ENCODE measurements at regions not wholly inside any gene's neighbourhood (a gene's known extent, or its start where the extent isn't known, plus 50 kb on each side); places are given as distances from the start of the nearest gene placed in this dataset.

GRCh38 chr6:18753076-18753475 lies 365.9 kb downstream of the RNF144B start:
- no peak overlapping the region for H3K9ac ChIP-seq (ENCODE audit: low read length)
- RAD21 ChIA-PET (ENCODE audit: low non-redundant PET in 1 of 2, low total read pairs in 2 of 2, uncharacterized antibody in 2 of 2, unreplicated experiment in 2 of 2), result no interaction called here
- no peak overlapping the region for H3K4me3 ChIP-seq (replicated peaks in 1 of 2; ENCODE audit: low read depth in 1 of 2, low read length in 2 of 2)
- H3K27me3 ChIP-seq (ENCODE audit: insufficient read depth, low read length), result peaks cover 3% of the 10 kb centered on the region; the same call in 1 of the 2 replicates
- no TSS peak for BruUV-seq (replicated peaks)
- no peaks in the 10 kb centered on the region for H4K20me1 ChIP-seq (ENCODE audit: insufficient read depth)
- no peaks in the 10 kb centered on the region for H3K9me3 ChIP-seq (ENCODE audit: control insufficient read depth in 1 of 2, insufficient read depth in 1 of 2, low read depth in 1 of 2, low read length in 2 of 2)
- intact Hi-C loops (cut with micrococcal nuclease), result no loop called here
- H2AFZ ChIP-seq (ENCODE audit: low read depth, low read length, poor library complexity, severe bottlenecking), result no peak overlapping the region
- ATAC-seq, result no peak
- no peak for DNase-seq (ENCODE audit: low read depth, low spot score)
- H3K79me2 ChIP-seq (ENCODE audit: insufficient read depth, low read length), result no peaks in the 10 kb centered on the region
- H3K9me2 ChIP-seq (ENCODE audit: insufficient read depth), result no peaks in the 10 kb centered on the region
- H3K4me2 ChIP-seq (ENCODE audit: low read length), result no peak overlapping the region
- POLR2A ChIA-PET, result no interaction called here
- H3K36me3 ChIP-seq (ENCODE audit: control insufficient read depth in 1 of 2, insufficient read depth in 2 of 2, low read length in 2 of 2), result no peaks in the 10 kb centered on the region
- TF ChIP-seq TCF7L2 (IDR thresholded peaks at IDR 0.05; ENCODE audit: borderline replicate concordance, extremely low read depth, insufficient read depth, insufficient read length) (no peak), ZBTB33 (IDR thresholded peaks at IDR 0.05; ENCODE audit: extremely low read depth, insufficient replicate concordance, low read length) (no peak), SP1 (IDR thresholded peaks at IDR 0.05; ENCODE audit: low read depth) (no peak), CEBPB (IDR thresholded peaks at IDR 0.05; ENCODE audit: low read depth) (no peak), ELF1 (IDR thresholded peaks at IDR 0.05; ENCODE audit: borderline replicate concordance, low read depth) (no peak), SIN3A (IDR thresholded peaks at IDR 0.05; ENCODE audit: low read depth) (no peak), RAD21 (IDR thresholded peaks at IDR 0.05; ENCODE audit: low read depth) (no peak), ZNF274 (IDR thresholded peaks at IDR 0.05; ENCODE audit: low read depth, low read length) (no peak), POLR2A (IDR thresholded peaks at IDR 0.05; ENCODE audit: borderline replicate concordance, extremely low read depth, insufficient read depth, insufficient read length) (no peak), MAX (IDR thresholded peaks at IDR 0.05) (no peak), CTCF (IDR thresholded peaks at IDR 0.05 in 2 of 3, conservative IDR thresholded peaks at IDR 0.05 in 1 of 3; ENCODE audit: borderline replicate concordance in 1 of 3, insufficient read depth in 1 of 3, low read depth in 2 of 3, low read length in 2 of 3) (no peak), ATF3 (IDR thresholded peaks at IDR 0.05) (no peak), POLR2AphosphoS5 (IDR thresholded peaks at IDR 0.05; ENCODE audit: low read depth, low read length) (no peak), REST (IDR thresholded peaks at IDR 0.05; ENCODE audit: low read depth) (no peak)
- H3K27ac ChIP-seq (ENCODE audit: low read depth, low read length), result no peak overlapping the region
- CTCF ChIA-PET, result no interaction called here
- no peaks in the 10 kb centered on the region for H3K4me1 ChIP-seq (ENCODE audit: control insufficient read depth in 1 of 2, insufficient read depth in 2 of 2, low read length in 2 of 2)
